LNCaP clone FGC (cell line): ENCODE measurements at regions not wholly inside any gene's neighbourhood (a gene's known extent, or its start where the extent isn't known, plus 50 kb on each side); places are given as distances from the start of the nearest gene placed in this dataset.

Experiments
- DNase-seq: peaks from one replicate; pipeline ENCODE4 v3.0.0-alpha.2; 2011; ENCODE audit warnings: low read depth
- H3K4me3 ChIP-seq: 2 replicates; pipeline ENCODE4 v1.5.1; 2011; ENCODE audit warnings: mild to moderate bottlenecking, low read depth, low read length, control low read depth
- TF ChIP-seq, protein P1 (sequence below): IDR thresholded peaks from 2 replicates; pipeline ENCODE4 v1.5.1; 2012; ENCODE audit warnings: mild to moderate bottlenecking; ENCODE audit not compliant: control insufficient read depth, insufficient read depth; ENCODE audit errors: extremely low read depth

DNA sequence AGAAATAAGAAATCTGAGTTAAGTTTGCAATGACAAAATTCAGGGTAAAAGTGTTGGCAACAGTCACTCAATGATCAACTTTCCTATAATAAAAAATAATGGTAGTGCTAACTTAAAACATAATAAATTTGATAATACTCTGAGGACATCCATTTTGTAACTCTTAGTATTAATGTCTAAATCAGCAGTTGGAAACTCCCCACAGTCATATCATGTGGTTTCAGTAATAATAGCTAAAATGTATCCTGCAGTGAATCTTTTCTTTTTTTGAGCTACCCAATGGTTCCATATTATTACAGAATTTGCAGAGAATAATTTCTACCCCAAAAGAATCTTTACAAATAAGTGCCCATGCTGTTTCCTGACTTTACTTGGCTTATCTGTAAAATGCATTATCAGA is 286.7 kb downstream of the PTPRC start:
- TF ChIP-seq, protein P1, sequence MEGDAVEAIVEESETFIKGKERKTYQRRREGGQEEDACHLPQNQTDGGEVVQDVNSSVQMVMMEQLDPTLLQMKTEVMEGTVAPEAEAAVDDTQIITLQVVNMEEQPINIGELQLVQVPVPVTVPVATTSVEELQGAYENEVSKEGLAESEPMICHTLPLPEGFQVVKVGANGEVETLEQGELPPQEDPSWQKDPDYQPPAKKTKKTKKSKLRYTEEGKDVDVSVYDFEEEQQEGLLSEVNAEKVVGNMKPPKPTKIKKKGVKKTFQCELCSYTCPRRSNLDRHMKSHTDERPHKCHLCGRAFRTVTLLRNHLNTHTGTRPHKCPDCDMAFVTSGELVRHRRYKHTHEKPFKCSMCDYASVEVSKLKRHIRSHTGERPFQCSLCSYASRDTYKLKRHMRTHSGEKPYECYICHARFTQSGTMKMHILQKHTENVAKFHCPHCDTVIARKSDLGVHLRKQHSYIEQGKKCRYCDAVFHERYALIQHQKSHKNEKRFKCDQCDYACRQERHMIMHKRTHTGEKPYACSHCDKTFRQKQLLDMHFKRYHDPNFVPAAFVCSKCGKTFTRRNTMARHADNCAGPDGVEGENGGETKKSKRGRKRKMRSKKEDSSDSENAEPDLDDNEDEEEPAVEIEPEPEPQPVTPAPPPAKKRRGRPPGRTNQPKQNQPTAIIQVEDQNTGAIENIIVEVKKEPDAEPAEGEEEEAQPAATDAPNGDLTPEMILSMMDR, result no peak
- DNase-seq, result no peak
- no peak overlapping the region for H3K4me3 ChIP-seq

GRCh38 chr1:198927129-198927528 is 288.3 kb downstream of the PTPRC start:
- TF ChIP-seq, protein P1, result no peak
- H3K4me3 ChIP-seq, result no peak overlapping the region
- DNase-seq, result no peak

DNA sequence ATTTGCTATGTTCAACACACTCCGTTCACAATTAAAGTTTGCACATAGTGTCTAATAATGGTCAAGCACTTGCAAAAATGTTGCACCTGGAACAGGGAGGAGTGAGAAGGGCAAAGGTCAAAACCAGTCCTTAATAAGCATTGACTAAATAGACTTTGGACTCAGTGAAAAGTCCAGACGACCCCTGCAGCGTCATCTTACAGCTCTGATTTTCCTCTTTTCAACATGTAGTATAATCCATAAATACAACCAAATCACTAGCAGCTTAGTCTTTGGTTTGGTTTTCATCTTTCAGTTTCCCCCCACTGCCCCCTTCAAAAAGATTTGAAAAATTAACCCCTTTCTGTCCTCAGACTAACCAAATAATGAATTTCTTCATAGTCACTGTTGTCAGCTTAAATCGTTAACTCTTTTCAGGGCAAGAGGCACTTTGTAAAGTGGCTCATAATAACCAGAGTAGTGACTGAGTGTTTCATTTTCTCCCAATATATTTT is 290.3 kb downstream of the PTPRC start:
- DNase-seq, result no peak
- no peak overlapping the region for H3K4me3 ChIP-seq
- TF ChIP-seq, protein P1, result no peak

GRCh38 chr1:198929961-198930599 is 291.2 kb downstream of the PTPRC start:
- no peak for DNase-seq
- TF ChIP-seq, protein P1, result no peak
- no peak overlapping the region for H3K4me3 ChIP-seq

- TF ChIP-seq, protein P1, result no peak
- DNase-seq, result no peak
- no peak overlapping the region for H3K4me3 ChIP-seq
Measured at GRCh38 chr1:198932351-198932991, 293.6 kb downstream of the PTPRC start.

DNA sequence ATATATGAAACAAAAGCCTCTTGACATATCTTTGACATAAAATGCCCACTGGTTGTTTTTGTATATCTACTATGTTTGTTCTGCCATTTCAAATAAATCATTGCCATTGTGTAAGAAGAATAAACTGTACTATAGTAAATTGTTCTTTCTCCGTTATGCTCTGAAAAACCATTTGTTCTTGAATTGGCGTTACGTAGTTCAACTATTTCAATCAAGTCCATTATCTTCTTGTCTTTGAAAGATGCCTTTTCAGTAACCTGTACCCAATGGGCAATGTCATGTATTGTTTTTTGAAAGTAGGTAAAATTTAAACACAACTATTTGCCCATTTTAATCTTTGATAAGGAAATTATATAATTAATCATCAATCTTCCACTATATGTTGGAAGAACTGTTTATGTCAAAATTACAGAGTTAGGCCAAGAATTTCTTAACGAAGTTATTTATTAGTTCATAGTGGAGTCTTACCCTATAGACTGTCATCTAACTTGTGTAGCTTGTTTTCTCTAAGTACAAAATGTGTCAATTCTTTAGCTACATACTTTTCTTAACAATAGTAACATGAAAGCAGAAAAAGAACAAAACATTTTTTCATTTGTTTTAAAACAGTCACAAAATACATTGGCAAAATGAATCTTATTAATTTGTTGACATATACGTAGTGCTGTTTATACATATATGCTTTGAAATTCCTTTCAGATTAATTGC is 294.8 kb downstream of the PTPRC start:
- H3K4me3 ChIP-seq, result no peak overlapping the region
- TF ChIP-seq, protein P1, result no peak
- DNase-seq, result no peak
